IMR-90 (cell line): ENCODE measurements at regions not wholly inside any gene's neighbourhood (a gene's known extent, or its start where the extent isn't known, plus 50 kb on each side); places are given as distances from the start of the nearest gene placed in this dataset.

Experiments used
- ATAC-seq: fragments of 200-7000 bp; cut with Tn5 transposase; 2 replicates; pipeline ENCODE4 v1.9.1; 2020; ENCODE audit warnings: low read depth, mild to moderate bottlenecking, moderate library complexity
- BruUV-seq: library from RNA; stranded (reverse); fragments of 400-500 nt; replicated peaks from 2 replicates; lab custom pipeline; 2021; lab: Mats Ljungman, UMichigan
- CTCF ChIA-PET: fragments of 300-600 bp; formaldehyde crosslinking; extraction: SDS; loops from one replicate; lab custom pipeline; 2021; ENCODE audit warnings: antibody characterized with exemption; lab: Yijun Ruan, JAX
- POLR2A ChIA-PET: fragments of 300-600 bp; sonication (Branson Sonifier 250); formaldehyde crosslinking; loops from one replicate; lab custom pipeline; 2022; ENCODE audit warnings: antibody characterized with exemption; ENCODE audit not compliant: unreplicated experiment; lab: Charles Lee
- DNase-seq: peaks from one replicate; pipeline ENCODE4 v3.0.0; 2013
- H2AFZ ChIP-seq: replicated peaks from 2 replicates; pipeline ENCODE3; 2013; ENCODE audit warnings: low read length, mild to moderate bottlenecking; ENCODE audit not compliant: poor library complexity
- H2AK5ac ChIP-seq: 2 replicates; pipeline ENCODE4 v1.6.1; 2013; ENCODE audit warnings: low read depth, low read length, inconsistent platforms
- H2AK9ac ChIP-seq: replicated peaks from 2 replicates; pipeline ENCODE3; 2013; ENCODE audit warnings: mild to moderate bottlenecking, low read depth, low read length, moderate library complexity; ENCODE audit not compliant: poor library complexity
- H2BK120ac ChIP-seq: 2 replicates; pipeline ENCODE4 v1.6.1; 2013; ENCODE audit warnings: low read depth, low read length, inconsistent platforms
- H2BK15ac ChIP-seq: 3 replicates; pipeline ENCODE4 v1.6.1; 2013; ENCODE audit warnings: low read depth, low read length, inconsistent platforms
- H2BK20ac ChIP-seq: 2 replicates; pipeline ENCODE4 v1.6.1; 2013; ENCODE audit warnings: low read depth, mild to moderate bottlenecking, inconsistent platforms, low read length, moderate library complexity
- H2BK5ac ChIP-seq: 2 replicates; pipeline ENCODE4 v1.6.1; 2013; ENCODE audit warnings: mild to moderate bottlenecking, low read depth, low read length, inconsistent platforms; ENCODE audit not compliant: poor library complexity, severe bottlenecking
- H3K14ac ChIP-seq: replicated peaks from 2 replicates; pipeline ENCODE4 v1.6.1; 2013; ENCODE audit warnings: low read depth, low read length, inconsistent platforms
- H3K18ac ChIP-seq: 2 replicates; pipeline ENCODE4 v1.6.1; 2013; ENCODE audit warnings: low read depth, low read length, control low read depth
- H3K23ac ChIP-seq: 2 replicates; pipeline ENCODE4 v1.6.1; 2013; ENCODE audit warnings: low read depth, low read length, inconsistent platforms
- H3K27ac ChIP-seq: 2 replicates; pipeline ENCODE4 v1.5.1; 2013; ENCODE audit warnings: mild to moderate bottlenecking, control low read depth, low read length; ENCODE audit not compliant: insufficient read depth
- H3K27me3 ChIP-seq: 2 replicates; pipeline ENCODE4 v1.6.1; 2013; ENCODE audit warnings: low read length; ENCODE audit not compliant: control insufficient read depth, insufficient read depth
- H3K36me3 ChIP-seq: 2 replicates; pipeline ENCODE4 v1.6.1; 2013; ENCODE audit warnings: low read length, mixed read lengths; ENCODE audit not compliant: control insufficient read depth, insufficient read depth
- H3K4ac ChIP-seq: 2 replicates; pipeline ENCODE4 v1.6.1; 2013; ENCODE audit warnings: low read depth, low read length, inconsistent platforms
- H3K4me1 ChIP-seq: 2 replicates; pipeline ENCODE4 v1.6.1; 2013; ENCODE audit warnings: low read length, mixed read lengths; ENCODE audit not compliant: control insufficient read depth, insufficient read depth
- H3K4me2 ChIP-seq: 2 replicates; pipeline ENCODE4 v1.6.1; 2013; ENCODE audit warnings: low read depth, mild to moderate bottlenecking, control low read depth, low read length, moderate library complexity
- H3K4me3 ChIP-seq: 2 replicates; pipeline ENCODE4 v1.5.1; 2013; ENCODE audit warnings: low read depth, mild to moderate bottlenecking, control low read depth, low read length, moderate library complexity; ENCODE audit not compliant: insufficient read depth
- H3K56ac ChIP-seq: 2 replicates; pipeline ENCODE4 v1.6.1; 2013; ENCODE audit warnings: low read length, inconsistent platforms; ENCODE audit not compliant: insufficient read depth; ENCODE audit errors: extremely low read depth
- H3K79me1 ChIP-seq, 2 experiments: 2 replicates each; pipeline ENCODE4 v1.6.1; 2013; ENCODE audit warnings: low read length in 2 of 2, inconsistent platforms in 1 of 2, low read depth in 1 of 2
- H3K9ac ChIP-seq: 2 replicates; pipeline ENCODE4 v1.6.1; 2013; ENCODE audit warnings: low read depth, low read length, control low read depth
- H3K9me1 ChIP-seq: 2 replicates; pipeline ENCODE4 v1.6.1; 2013; ENCODE audit warnings: low read length, inconsistent platforms; ENCODE audit not compliant: insufficient read depth
- H3K9me3 ChIP-seq: 2 replicates; pipeline ENCODE4 v1.6.1; 2013; ENCODE audit warnings: low read length; ENCODE audit not compliant: control insufficient read depth, insufficient read depth
- H4K20me1 ChIP-seq: 2 replicates; pipeline ENCODE4 v1.6.1; 2013; ENCODE audit warnings: low read length, inconsistent platforms; ENCODE audit not compliant: insufficient read depth
- H4K5ac ChIP-seq: 2 replicates; pipeline ENCODE4 v1.6.1; 2013; ENCODE audit warnings: mild to moderate bottlenecking, low read depth, low read length, control low read depth
- H4K8ac ChIP-seq, 2 experiments: 2 replicates each; pipeline ENCODE4 v1.6.1; 2013; ENCODE audit warnings: low read depth in 2 of 2, low read length in 2 of 2, control low read depth in 1 of 2, inconsistent platforms in 1 of 2
- H4K91ac ChIP-seq: 2 replicates; pipeline ENCODE4 v1.6.1; 2013; ENCODE audit warnings: low read depth, low read length, inconsistent platforms; ENCODE audit not compliant: insufficient read depth
- NFE2L2 ChIP-seq: fragments of 150-350 bp; IDR thresholded peaks from 2 replicates; pipeline ENCODE4 v1.6.1; 2016; ENCODE audit warnings: low read depth, mild to moderate bottlenecking, low read length
- WGBS, 2 experiments: methylation state at CpG; one replicate each; pipeline versions ENCODE4 v1.1.5 to v1.1.7; 2013; ENCODE audit warnings: missing lambda C conversion rate in 2 of 2; ENCODE audit not compliant: insufficient read length in 1 of 2; ENCODE audit errors: extremely low coverage in 2 of 2; 5-methylcytosine and 5-hydroxymethylcytosine counted together
- dilution Hi-C: fragments of 300-500 bp; cut with HindIII; formaldehyde crosslinking; loops from one replicate; pipeline ENCODE4 v1.14.3; 2018; ENCODE audit warnings: low sequenced_read_pairs; ENCODE audit not compliant: unreplicated experiment
- in situ Hi-C: fragments of 300-500 bp; cut with MboI; formaldehyde crosslinking; loops from 3 replicates; pipeline ENCODE4 v1.14.3; 2019; ENCODE audit warnings: low sequenced_read_pairs, inconsistent platforms, mixed read lengths
- intact Hi-C: fragments of 100-400 bp; cut with micrococcal nuclease; formaldehyde crosslinking; loops from 2 replicates; pipeline ENCODE4 v1.10.0; 2022

DNA sequence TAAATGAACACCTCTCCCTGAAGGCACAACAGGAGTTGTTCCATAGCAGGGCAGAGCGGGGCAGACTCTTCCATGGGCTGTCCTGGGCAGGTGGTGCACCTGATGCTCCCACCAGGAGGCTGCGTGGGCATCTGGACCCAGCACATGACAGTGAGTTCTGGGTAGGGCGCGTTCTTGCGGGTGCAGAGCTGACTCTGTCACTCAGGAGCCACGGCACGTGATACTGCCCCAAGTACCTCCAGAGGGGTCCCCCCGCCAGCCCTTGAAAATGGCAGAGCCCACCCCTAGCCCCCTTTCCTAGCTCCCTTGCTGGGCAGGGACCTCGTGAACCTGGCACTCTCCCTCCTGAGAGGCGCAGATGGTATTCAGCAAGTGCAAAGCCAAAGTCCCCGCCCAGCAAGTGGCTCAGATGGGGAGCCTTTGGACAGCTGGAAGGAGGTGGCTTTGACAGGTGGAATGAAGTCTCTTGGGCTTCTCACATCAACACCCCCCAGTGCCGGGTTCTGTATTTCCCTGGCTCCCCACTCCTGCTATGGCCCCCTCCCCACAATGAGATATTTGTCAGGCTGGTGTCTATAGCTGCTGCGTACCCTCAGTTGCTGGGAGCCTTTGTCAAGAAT lies 172.1 kb downstream of the TBC1D2B start:
- Histone ChIP-seq H3K4me3 (no peak overlapping the region), H2AFZ (no peak overlapping the region), H3K79me1 (no peaks in the 10 kb centered on the region), H4K8ac (no peak overlapping the region), H3K18ac (no peak overlapping the region), H3K4me2 (no peak overlapping the region), H4K91ac (no peak overlapping the region), H3K27ac (no peak overlapping the region), H2AK5ac (no peak overlapping the region), H3K9me3 (no peaks in the 10 kb centered on the region), H2BK15ac (no peak overlapping the region), H3K9ac (no peak overlapping the region), H2AK9ac (no peak overlapping the region), H2BK5ac (no peak overlapping the region), H3K14ac (no peak overlapping the region), H3K56ac (no peak overlapping the region), H3K27me3 (peaks cover 15% of the 10 kb centered on the region; the same call in 1 of the 2 replicates), H3K23ac (no peak overlapping the region), H3K4ac (no peak overlapping the region), H2BK20ac (no peak overlapping the region), H2BK120ac (no peak overlapping the region), H4K5ac (no peak overlapping the region), H3K4me1 (peaks cover 2% of the 10 kb centered on the region; the same call in 1 of the 2 replicates), H3K36me3 (no peaks in the 10 kb centered on the region), H4K20me1 (no peaks in the 10 kb centered on the region), H3K9me1 (no peaks in the 10 kb centered on the region)
- CTCF ChIA-PET: no interaction called here
- ATAC-seq: no peak
- no peak for DNase-seq
- intact Hi-C loops: no loop called here
- POLR2A ChIA-PET: no interaction called here
- no peak for TF ChIP-seq NFE2L2
- 73% methylated on average over 8 of the region's 13 CpGs; no CpG with 5 or more reads in 1 of the 2 experiments for WGBS, 2 experiments
- dilution Hi-C loops: no loop called here
- in situ Hi-C loops: no loop called here
- no TSS peak for BruUV-seq
